HCT116 (cell line): ENCODE measurements at regions not wholly inside any gene's neighbourhood (a gene's known extent, or its start where the extent isn't known, plus 50 kb on each side); places are given as distances from the start of the nearest gene placed in this dataset.

ENCODE experiments used
- ATAC-seq: fragments of 200-7000 bp; cut with Tn5 transposase; 2 replicates; pipeline ENCODE4 v1.9.1; 2020; ENCODE audit warnings: mild to moderate bottlenecking, moderate library complexity
- BruUV-seq: library from RNA; stranded (reverse); fragments of 400-500 nt; replicated peaks from 2 replicates; lab custom pipeline; 2021; lab: Mats Ljungman, UMichigan
- CTCF ChIA-PET: fragments of 300-600 bp; sonication (Branson Sonifier 250); formaldehyde crosslinking; loops from one replicate; lab custom pipeline; 2021; ENCODE audit warnings: antibody characterized with exemption; lab: Charles Lee
- POLR2A ChIA-PET: fragments of 300-600, 350-600 bp; sonication (Branson Sonifier 250); formaldehyde crosslinking; loops from one replicate; lab custom pipeline; 2021; ENCODE audit warnings: antibody characterized with exemption; lab: Charles Lee
- RAD21 ChIA-PET, 2 experiments: fragments of 300-600 bp; sonication (Branson Sonifier 250); formaldehyde crosslinking; loops; one replicate each; lab custom pipeline; 2023; ENCODE audit warnings: low total read pairs in 2 of 2; ENCODE audit not compliant: uncharacterized antibody in 2 of 2, unreplicated experiment in 2 of 2, low non-redundant PET in 1 of 2; lab: Charles Lee
- DNase-seq: peaks from one replicate; pipeline ENCODE4 v3.0.0-alpha.2; 2010; ENCODE audit warnings: low read depth, low spot score
- H2AFZ ChIP-seq: fragments of 200-600 bp; shearing (Covaris generic), sonication (generic); 2 replicates; pipeline ENCODE4 v1.6.1; 2017; ENCODE audit warnings: low read depth, mixed run types, mixed read lengths, antibody characterized with exemption, low read length; ENCODE audit not compliant: poor library complexity, severe bottlenecking
- H3K27ac ChIP-seq: 2 replicates; pipeline ENCODE4 v1.5.1; 2012; ENCODE audit warnings: low read depth, low read length
- H3K27me3 ChIP-seq: fragments of 200-600 bp; sonication (generic); 2 replicates; pipeline ENCODE4 v1.6.1; 2016; ENCODE audit warnings: mixed run types, low read length, mixed read lengths; ENCODE audit not compliant: insufficient read depth
- H3K36me3 ChIP-seq, 2 experiments: fragments of 200-500 bp in 1 of 2; fragments of 200-600 bp in 1 of 2; sonication (Bioruptor generic) in 1 of 2; sonication (generic) in 1 of 2; 2 replicates each; pipeline versions ENCODE4 v1.5.1 to v1.6.1; 2014 to 2016; ENCODE audit warnings: low read length in 2 of 2, inconsistent platforms in 1 of 2, mixed read lengths in 1 of 2, mixed run types in 1 of 2; ENCODE audit not compliant: insufficient read depth in 2 of 2, control insufficient read depth in 1 of 2
- H3K4me1 ChIP-seq, 2 experiments: fragments of 200-600 bp in 1 of 2; sonication (generic) in 1 of 2; 2 replicates each; pipeline versions ENCODE4 v1.5.1 to v1.6.1; 2012 to 2017; ENCODE audit warnings: low read length in 2 of 2, inconsistent platforms in 1 of 2, mild to moderate bottlenecking in 1 of 2, mixed read lengths in 1 of 2, mixed run types in 1 of 2, moderate library complexity in 1 of 2; ENCODE audit not compliant: insufficient read depth in 2 of 2, control insufficient read depth in 1 of 2
- H3K4me2 ChIP-seq: fragments of 200-600 bp; sonication (generic); 2 replicates; pipeline ENCODE4 v1.6.1; 2017; ENCODE audit warnings: mixed run types, low read length, mixed read lengths
- H3K4me3 ChIP-seq, 2 experiments: fragments of 200-600 bp in 1 of 2; sonication (generic) in 1 of 2; replicated peaks in 1 of 2; 2 replicates each; pipeline ENCODE4 v1.5.1; 2011 to 2016; ENCODE audit warnings: low read length in 2 of 2, control low read depth in 1 of 2, low read depth in 1 of 2, mild to moderate bottlenecking in 1 of 2, mixed read lengths in 1 of 2, mixed run types in 1 of 2
- H3K79me2 ChIP-seq: fragments of 200-600 bp; sonication (generic); 2 replicates; pipeline ENCODE4 v1.6.1; 2017; ENCODE audit warnings: mild to moderate bottlenecking, mixed run types, low read length, moderate library complexity, mixed read lengths; ENCODE audit not compliant: insufficient read depth
- H3K9ac ChIP-seq: fragments of 200-600 bp; sonication (generic); 2 replicates; pipeline ENCODE4 v1.6.1; 2016; ENCODE audit warnings: low read length, mixed read lengths
- H3K9me2 ChIP-seq: fragments of 200-600 bp; sonication (generic), shearing (Covaris generic); 2 replicates; pipeline ENCODE4 v1.6.1; 2017; ENCODE audit warnings: mixed run types, mild to moderate bottlenecking, moderate library complexity; ENCODE audit not compliant: insufficient read depth
- H3K9me3 ChIP-seq, 2 experiments: fragments of 200-500 bp in 1 of 2; fragments of 200-600 bp in 1 of 2; sonication (Bioruptor generic) in 1 of 2; sonication (generic) in 1 of 2; 2 replicates each; pipeline ENCODE4 v1.6.1; 2014 to 2017; ENCODE audit warnings: low read length in 2 of 2, mixed read lengths in 2 of 2, inconsistent platforms in 1 of 2, low read depth in 1 of 2, mild to moderate bottlenecking in 1 of 2, mixed run types in 1 of 2, moderate library complexity in 1 of 2; ENCODE audit not compliant: control insufficient read depth in 1 of 2, insufficient read depth in 1 of 2
- H4K20me1 ChIP-seq: fragments of 200-600 bp; sonication (generic), shearing (Covaris generic); 2 replicates; pipeline ENCODE4 v1.6.1; 2017; ENCODE audit warnings: mixed run types, mild to moderate bottlenecking, moderate library complexity; ENCODE audit not compliant: insufficient read depth
- ATF3 ChIP-seq: IDR thresholded peaks from 2 replicates; pipeline ENCODE4 v1.6.1; 2012
- CTCF ChIP-seq, 3 experiments: fragments of 200-600 bp in 1 of 3; sonication (generic) in 1 of 3; IDR thresholded peaks in 2 of 3; conservative IDR thresholded peaks in 1 of 3; 2 replicates each; pipeline ENCODE4 v1.5.1; 2012 to 2017; ENCODE audit warnings: low read depth in 2 of 3, low read length in 2 of 3, antibody characterized with exemption in 1 of 3, borderline replicate concordance in 1 of 3, control low read depth in 1 of 3, mild to moderate bottlenecking in 1 of 3, mixed read lengths in 1 of 3, mixed run types in 1 of 3, moderate library complexity in 1 of 3; ENCODE audit not compliant: insufficient read depth in 1 of 3
- EGR1 ChIP-seq: IDR thresholded peaks from 2 replicates; pipeline ENCODE4 v1.6.1; 2012; ENCODE audit warnings: low read depth
- ELF1 ChIP-seq: IDR thresholded peaks from 2 replicates; pipeline ENCODE4 v1.6.1; 2012; ENCODE audit warnings: low read depth, borderline replicate concordance
- EZH2phosphoT487 ChIP-seq: fragments of 200-600 bp; IDR thresholded peaks from 2 replicates; pipeline ENCODE4 v1.6.1; 2018; ENCODE audit warnings: antibody characterized with exemption, borderline replicate concordance
- FOSL1 ChIP-seq: IDR thresholded peaks from 2 replicates; pipeline ENCODE4 v1.6.1; 2012; ENCODE audit warnings: low read depth
- JUND ChIP-seq: IDR thresholded peaks from 2 replicates; pipeline ENCODE4 v1.6.1; 2012
- POLR2AphosphoS5 ChIP-seq: IDR thresholded peaks from 2 replicates; pipeline ENCODE4 v1.6.1; 2011; ENCODE audit warnings: mild to moderate bottlenecking, low read depth, low read length, moderate library complexity
- REST ChIP-seq: IDR thresholded peaks from 2 replicates; pipeline ENCODE4 v1.6.1; 2012; ENCODE audit warnings: low read depth
- SIN3A ChIP-seq: IDR thresholded peaks from 2 replicates; pipeline ENCODE4 v1.6.1; 2012; ENCODE audit warnings: low read depth
- SP1 ChIP-seq: IDR thresholded peaks from 2 replicates; pipeline ENCODE4 v1.6.1; 2012; ENCODE audit warnings: low read depth
- YY1 ChIP-seq: IDR thresholded peaks from 2 replicates; pipeline ENCODE4 v1.6.1; 2011; ENCODE audit warnings: low read length, low read depth, moderate library complexity, mild to moderate bottlenecking; ENCODE audit not compliant: insufficient replicate concordance; ENCODE audit errors: extremely low read depth
- ZBTB33 ChIP-seq: IDR thresholded peaks from 2 replicates; pipeline ENCODE4 v1.6.1; 2011; ENCODE audit warnings: mild to moderate bottlenecking, low read length, moderate library complexity; ENCODE audit not compliant: insufficient replicate concordance; ENCODE audit errors: extremely low read depth
- ZFX ChIP-seq: fragments of 450-650 bp; IDR thresholded peaks from 2 replicates; pipeline ENCODE4 v1.6.1; 2017
- ZNF274 ChIP-seq: fragments of 200-500 bp; sonication (Bioruptor generic); IDR thresholded peaks from 2 replicates; pipeline ENCODE4 v1.6.1; 2014; ENCODE audit warnings: mild to moderate bottlenecking, low read depth, low read length, inconsistent platforms
- intact Hi-C: fragments of 100-400 bp; cut with micrococcal nuclease; formaldehyde crosslinking; loops from 2 replicates; pipeline ENCODE4 v1.10.0; 2022

DNA sequence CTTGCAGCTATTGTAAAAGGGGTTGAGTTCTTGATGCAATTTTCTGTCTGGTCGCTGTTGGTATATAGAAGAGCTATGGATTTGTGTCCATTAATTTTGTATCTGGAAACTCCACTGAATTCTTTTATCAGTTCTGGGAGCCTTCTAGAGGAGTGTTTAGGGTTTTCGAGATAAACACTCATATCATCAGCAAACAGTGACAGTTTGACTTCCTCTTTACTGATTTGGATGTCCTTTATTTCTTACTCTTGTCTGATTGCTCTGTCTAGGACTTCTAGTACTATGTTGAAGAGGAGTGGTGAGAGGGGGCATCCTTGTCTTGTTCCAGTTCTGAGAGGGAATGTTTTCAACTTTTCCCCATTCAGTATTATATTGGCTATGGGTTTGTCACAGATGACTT lies 120.8 kb upstream of the SSTR4 start:
- DNase-seq (no peak), ATAC-seq (no peak)
- Histone ChIP-seq H3K9me2 (no peaks in the 10 kb centered on the region), H3K36me3 (no peaks in the 10 kb centered on the region), H3K79me2 (no peaks in the 10 kb centered on the region), H3K27me3 (peaks cover 50% of the 10 kb centered on the region), H3K4me3 (no peak overlapping the region), H3K27ac (no peak overlapping the region), H4K20me1 (no peaks in the 10 kb centered on the region), H3K4me1 (no peaks in the 10 kb centered on the region), H2AFZ (no peak overlapping the region), H3K4me2 (no peak overlapping the region), H3K9ac (no peak overlapping the region), H3K9me3 (no peaks in the 10 kb centered on the region)
- TF ChIP-seq FOSL1 = no peak
- TF ChIP-seq ZBTB33 = no peak
- TF ChIP-seq SP1 = no peak
- TF ChIP-seq CTCF (IDR thresholded peaks at IDR 0.05 in 2 of 3, conservative IDR thresholded peaks at IDR 0.05 in 1 of 3; ENCODE audit: borderline replicate concordance in 1 of 3, insufficient read depth in 1 of 3, low read depth in 2 of 3, low read length in 2 of 3) = no peak
- TF ChIP-seq YY1 = no peak
- TF ChIP-seq REST = no peak
- TF ChIP-seq EGR1 = no peak
- TF ChIP-seq ELF1 = no peak
- no peak for TF ChIP-seq SIN3A
- no peak for TF ChIP-seq JUND
- no peak for TF ChIP-seq EZH2phosphoT487
- TF ChIP-seq ATF3 = no peak
- TF ChIP-seq POLR2AphosphoS5 = no peak
- TF ChIP-seq ZNF274 = no peak
- no peak for TF ChIP-seq ZFX
- no TSS peak for BruUV-seq
- ChIA-PET CTCF (no interaction called here), RAD21 (no interaction called here), POLR2A (no interaction called here)
- intact Hi-C loops = no loop called here
